ENCODE measurements at regions not wholly inside any gene's neighbourhood (a gene's known extent, or its start where the extent isn't known, plus 50 kb on each side); places are given as distances from the start of the nearest gene placed in this dataset.

DNA sequence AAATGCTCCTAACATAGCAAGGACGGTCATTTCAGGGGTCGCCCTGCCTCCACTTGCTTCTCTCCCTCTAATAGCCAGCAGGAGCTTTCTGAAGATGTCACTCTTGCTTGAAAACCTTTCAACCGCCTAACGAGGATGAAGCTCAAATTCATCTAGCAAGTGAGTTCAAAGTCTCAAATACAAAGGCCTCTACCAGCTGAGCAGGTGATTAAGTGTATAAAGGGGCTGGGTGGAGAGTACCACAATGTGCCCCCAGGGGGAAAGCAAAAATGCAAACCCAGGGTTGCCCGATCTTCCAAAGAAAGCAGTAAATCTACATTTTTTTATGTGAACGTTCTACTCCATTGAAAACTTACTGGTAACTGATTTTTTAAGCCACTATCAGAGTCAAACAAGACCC, 50.4 kb upstream of the GRIP2 start:
- no peak overlapping the region for H3K9ac ChIP-seq (ENCODE audit: low read depth, low read length)
- no peak overlapping the region for H2AK9ac ChIP-seq (replicated peaks; ENCODE audit: low read depth, low read length, poor library complexity)
- H4K91ac ChIP-seq (ENCODE audit: insufficient read depth, low read depth, low read length): no peak overlapping the region
- no peak overlapping the region for H4K8ac ChIP-seq (ENCODE audit: low read depth in 2 of 2, low read length in 2 of 2)
- H2AK5ac ChIP-seq (ENCODE audit: low read depth, low read length): no peak overlapping the region
- H2BK120ac ChIP-seq (ENCODE audit: low read depth, low read length): no peak overlapping the region
- H2BK15ac ChIP-seq (ENCODE audit: low read depth, low read length): no peak overlapping the region
- ATAC-seq (ENCODE audit: low read depth) (no peak), DNase-seq (no peak)
- H3K56ac ChIP-seq (ENCODE audit: extremely low read depth, insufficient read depth, low read length): no peak overlapping the region
- H3K36me3 ChIP-seq (ENCODE audit: control insufficient read depth, insufficient read depth, low read length): no peaks in the 10 kb centered on the region
- H3K23ac ChIP-seq (ENCODE audit: low read depth, low read length): no peak overlapping the region
- no peak overlapping the region for H4K5ac ChIP-seq (ENCODE audit: low read depth, low read length)
- no peak overlapping the region for H3K4ac ChIP-seq (ENCODE audit: low read depth, low read length)
- no peak overlapping the region for H3K18ac ChIP-seq (ENCODE audit: low read depth, low read length)
- intact Hi-C loops (cut with micrococcal nuclease): no loop called here
- no peak overlapping the region for H3K14ac ChIP-seq (replicated peaks; ENCODE audit: low read depth, low read length)
- WGBS, 2 experiments (ENCODE audit: extremely low coverage in 2 of 2, insufficient read length in 1 of 2): no CpG with 5 or more reads among the region's 6 CpGs
- no peaks in the 10 kb centered on the region for H3K4me1 ChIP-seq (ENCODE audit: control insufficient read depth, insufficient read depth, low read length)
- in situ Hi-C loops (cut with MboI; ENCODE audit: low sequenced_read_pairs): no loop called here
- H2AFZ ChIP-seq (replicated peaks; ENCODE audit: low read length, poor library complexity): no peak overlapping the region
- no peak overlapping the region for H2BK20ac ChIP-seq (ENCODE audit: low read depth, low read length)
- H3K9me3 ChIP-seq (ENCODE audit: control insufficient read depth, insufficient read depth, low read length): no peaks in the 10 kb centered on the region
- no peak for TF ChIP-seq POLR2A (IDR thresholded peaks at IDR 0.05; ENCODE audit: low read depth, low read length)
- TF ChIP-seq, protein P1, sequence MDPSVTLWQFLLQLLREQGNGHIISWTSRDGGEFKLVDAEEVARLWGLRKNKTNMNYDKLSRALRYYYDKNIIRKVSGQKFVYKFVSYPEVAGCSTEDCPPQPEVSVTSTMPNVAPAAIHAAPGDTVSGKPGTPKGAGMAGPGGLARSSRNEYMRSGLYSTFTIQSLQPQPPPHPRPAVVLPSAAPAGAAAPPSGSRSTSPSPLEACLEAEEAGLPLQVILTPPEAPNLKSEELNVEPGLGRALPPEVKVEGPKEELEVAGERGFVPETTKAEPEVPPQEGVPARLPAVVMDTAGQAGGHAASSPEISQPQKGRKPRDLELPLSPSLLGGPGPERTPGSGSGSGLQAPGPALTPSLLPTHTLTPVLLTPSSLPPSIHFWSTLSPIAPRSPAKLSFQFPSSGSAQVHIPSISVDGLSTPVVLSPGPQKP (IDR thresholded peaks at IDR 0.05; ENCODE audit: borderline replicate concordance, low read depth, low read length): no peak
- TF ChIP-seq RCOR1 (IDR thresholded peaks at IDR 0.05; ENCODE audit: insufficient replicate concordance, low read length): no peak
- no peak for TF ChIP-seq RFX5 (IDR thresholded peaks at IDR 0.05; ENCODE audit: low read depth, low read length)
- TF ChIP-seq MAFK (IDR thresholded peaks at IDR 0.05; ENCODE audit: low read depth, low read length): no peak
- TF ChIP-seq, protein P2, sequence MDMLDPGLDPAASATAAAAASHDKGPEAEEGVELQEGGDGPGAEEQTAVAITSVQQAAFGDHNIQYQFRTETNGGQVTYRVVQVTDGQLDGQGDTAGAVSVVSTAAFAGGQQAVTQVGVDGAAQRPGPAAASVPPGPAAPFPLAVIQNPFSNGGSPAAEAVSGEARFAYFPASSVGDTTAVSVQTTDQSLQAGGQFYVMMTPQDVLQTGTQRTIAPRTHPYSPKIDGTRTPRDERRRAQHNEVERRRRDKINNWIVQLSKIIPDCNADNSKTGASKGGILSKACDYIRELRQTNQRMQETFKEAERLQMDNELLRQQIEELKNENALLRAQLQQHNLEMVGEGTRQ (IDR thresholded peaks at IDR 0.05; ENCODE audit: low read depth, low read length): no peak
- no peak for TF ChIP-seq BHLHE40 (IDR thresholded peaks at IDR 0.05; ENCODE audit: low read depth, low read length)
- TF ChIP-seq NFE2L2 (IDR thresholded peaks at IDR 0.05; ENCODE audit: low read depth, low read length): no peak
- TF ChIP-seq CEBPB (IDR thresholded peaks at IDR 0.05; ENCODE audit: low read depth, low read length): no peak
- no peak for TF ChIP-seq SMC3 (IDR thresholded peaks at IDR 0.05; ENCODE audit: low read depth, low read length)
- TF ChIP-seq MAZ (IDR thresholded peaks at IDR 0.05; ENCODE audit: borderline replicate concordance, low read depth, low read length): no peak
- no peak overlapping the region for H3K27ac ChIP-seq (ENCODE audit: insufficient read depth, low read length)
- BruUV-seq (replicated peaks): no TSS peak
- H3K9me1 ChIP-seq (ENCODE audit: insufficient read depth, low read length): no peaks in the 10 kb centered on the region
- no peaks in the 10 kb centered on the region for H3K79me1 ChIP-seq (ENCODE audit: low read depth in 1 of 2, low read length in 2 of 2)
- H3K27me3 ChIP-seq (ENCODE audit: control insufficient read depth, insufficient read depth, low read length): peaks cover 15% of the 10 kb centered on the region
- CTCF ChIA-PET: no interaction called here
- dilution Hi-C loops (cut with HindIII; ENCODE audit: low sequenced_read_pairs, unreplicated experiment): no loop called here
- H3K4me2 ChIP-seq (ENCODE audit: low read depth, low read length): no peak overlapping the region
- POLR2A ChIA-PET (ENCODE audit: unreplicated experiment): no interaction called here
- no peak overlapping the region for H2BK5ac ChIP-seq (ENCODE audit: low read depth, low read length, poor library complexity, severe bottlenecking)
- H3K4me3 ChIP-seq (ENCODE audit: insufficient read depth, low read depth, low read length): no peak overlapping the region
- no peaks in the 10 kb centered on the region for H4K20me1 ChIP-seq (ENCODE audit: insufficient read depth, low read length)

Measured in IMR-90 (cell line).